ENCODE measurements at regions not wholly inside any gene's neighbourhood (a gene's known extent, or its start where the extent isn't known, plus 50 kb on each side); places are given as distances from the start of the nearest gene placed in this dataset.

DNA sequence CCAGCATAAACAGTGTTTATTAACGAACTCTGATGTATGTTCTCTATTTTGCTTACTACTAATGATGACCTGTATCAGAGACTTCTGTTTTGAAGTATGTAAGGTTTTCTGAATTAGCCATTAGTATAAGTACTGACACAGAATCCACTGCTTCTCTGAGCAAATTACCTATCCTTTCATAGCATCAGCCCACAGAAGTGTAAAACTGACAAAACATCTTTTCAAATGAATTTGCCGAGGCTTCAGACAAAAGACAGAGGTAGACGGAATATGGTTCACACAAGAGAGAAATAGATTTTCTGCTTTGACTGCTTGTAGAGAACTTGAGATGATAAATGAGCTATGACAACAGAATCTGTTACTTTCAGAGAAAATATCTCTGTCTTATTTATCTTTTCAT lies 1051.6 kb downstream of the AMY1C start:
- H3K27me3 Mint-ChIP-seq, result no peaks in the 10 kb centered on the region
- H3K4me1 Mint-ChIP-seq (ENCODE audit: low read depth), result no peaks in the 10 kb centered on the region

DNA sequence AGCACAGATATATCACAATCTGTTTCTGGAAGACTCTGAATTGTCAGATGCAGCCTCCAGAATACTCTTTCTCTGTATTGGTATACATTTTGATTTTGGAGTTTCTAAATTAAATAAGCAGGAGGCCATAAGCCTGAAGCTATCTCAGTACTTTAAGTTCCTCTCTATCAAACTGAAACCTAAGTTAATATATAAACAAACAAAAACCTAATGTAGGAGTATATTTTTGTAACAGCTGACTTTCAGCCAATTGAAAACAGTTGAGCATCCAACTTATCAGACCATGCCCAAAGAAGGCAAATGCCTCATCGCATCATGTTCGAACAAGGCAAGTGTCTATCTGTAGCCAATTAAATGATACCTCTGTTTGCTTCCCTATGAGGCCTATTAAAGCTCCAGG lies 1054.4 kb downstream of the AMY1C start:
- no peak for DNase-seq (ENCODE audit: low spot score, unreplicated experiment)
- no peak overlapping the region for H3K4me3 Mint-ChIP-seq (ENCODE audit: low read depth)
- no peaks in the 10 kb centered on the region for H3K4me1 Mint-ChIP-seq (ENCODE audit: low read depth)
- H3K9me3 Mint-ChIP-seq (ENCODE audit: low read depth), result no peaks in the 10 kb centered on the region
- TF ChIP-seq, protein P1, sequence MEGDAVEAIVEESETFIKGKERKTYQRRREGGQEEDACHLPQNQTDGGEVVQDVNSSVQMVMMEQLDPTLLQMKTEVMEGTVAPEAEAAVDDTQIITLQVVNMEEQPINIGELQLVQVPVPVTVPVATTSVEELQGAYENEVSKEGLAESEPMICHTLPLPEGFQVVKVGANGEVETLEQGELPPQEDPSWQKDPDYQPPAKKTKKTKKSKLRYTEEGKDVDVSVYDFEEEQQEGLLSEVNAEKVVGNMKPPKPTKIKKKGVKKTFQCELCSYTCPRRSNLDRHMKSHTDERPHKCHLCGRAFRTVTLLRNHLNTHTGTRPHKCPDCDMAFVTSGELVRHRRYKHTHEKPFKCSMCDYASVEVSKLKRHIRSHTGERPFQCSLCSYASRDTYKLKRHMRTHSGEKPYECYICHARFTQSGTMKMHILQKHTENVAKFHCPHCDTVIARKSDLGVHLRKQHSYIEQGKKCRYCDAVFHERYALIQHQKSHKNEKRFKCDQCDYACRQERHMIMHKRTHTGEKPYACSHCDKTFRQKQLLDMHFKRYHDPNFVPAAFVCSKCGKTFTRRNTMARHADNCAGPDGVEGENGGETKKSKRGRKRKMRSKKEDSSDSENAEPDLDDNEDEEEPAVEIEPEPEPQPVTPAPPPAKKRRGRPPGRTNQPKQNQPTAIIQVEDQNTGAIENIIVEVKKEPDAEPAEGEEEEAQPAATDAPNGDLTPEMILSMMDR (IDR thresholded peaks at IDR 0.05; ENCODE audit: unreplicated experiment), result no peak
- H3K27ac Mint-ChIP-seq, result no peak overlapping the region
- H3K27me3 Mint-ChIP-seq, result no peaks in the 10 kb centered on the region
- no peaks in the 10 kb centered on the region for H3K36me3 Mint-ChIP-seq (ENCODE audit: insufficient read depth)

More for the DNA sequence above, 1051.6 kb downstream of the AMY1C start:
- TF ChIP-seq, protein P1 (IDR thresholded peaks at IDR 0.05; ENCODE audit: unreplicated experiment), result no peak
- Mint-ChIP-seq H3K27ac (no peak overlapping the region), H3K36me3 (ENCODE audit: insufficient read depth) (no peaks in the 10 kb centered on the region), H3K4me3 (ENCODE audit: low read depth) (no peak overlapping the region), H3K9me3 (ENCODE audit: low read depth) (no peaks in the 10 kb centered on the region)
- no peak for DNase-seq (ENCODE audit: low spot score, unreplicated experiment)

DNA sequence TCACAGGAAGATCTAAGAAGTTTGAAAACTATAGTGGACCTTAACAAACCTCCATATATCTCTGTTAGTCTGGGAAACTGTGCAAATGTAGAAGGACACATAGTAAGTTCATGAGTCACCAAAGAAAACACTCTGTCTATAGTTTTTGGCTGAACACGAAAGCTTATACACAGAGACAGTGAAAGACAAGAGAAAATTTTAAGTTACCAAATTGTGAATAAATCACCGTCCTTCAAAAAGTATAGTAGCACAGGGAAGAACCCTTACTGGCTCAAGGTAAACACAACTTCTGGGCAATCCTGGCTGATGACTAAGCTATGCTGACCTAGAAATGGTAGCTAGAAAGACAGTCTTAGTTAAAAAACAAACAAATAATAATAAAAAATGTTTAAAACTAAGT lies 1057.9 kb downstream of the AMY1C start:
- TF ChIP-seq, protein P1 (IDR thresholded peaks at IDR 0.05; ENCODE audit: unreplicated experiment), result no peak
- no peak for DNase-seq (ENCODE audit: low spot score, unreplicated experiment)
- H3K4me3 Mint-ChIP-seq (ENCODE audit: low read depth), result no peak overlapping the region
- no peaks in the 10 kb centered on the region for H3K9me3 Mint-ChIP-seq (ENCODE audit: low read depth)
- H3K36me3 Mint-ChIP-seq (ENCODE audit: insufficient read depth), result no peaks in the 10 kb centered on the region
- no peaks in the 10 kb centered on the region for H3K27me3 Mint-ChIP-seq
- no peak overlapping the region for H3K27ac Mint-ChIP-seq
- H3K4me1 Mint-ChIP-seq (ENCODE audit: low read depth), result no peaks in the 10 kb centered on the region

DNA sequence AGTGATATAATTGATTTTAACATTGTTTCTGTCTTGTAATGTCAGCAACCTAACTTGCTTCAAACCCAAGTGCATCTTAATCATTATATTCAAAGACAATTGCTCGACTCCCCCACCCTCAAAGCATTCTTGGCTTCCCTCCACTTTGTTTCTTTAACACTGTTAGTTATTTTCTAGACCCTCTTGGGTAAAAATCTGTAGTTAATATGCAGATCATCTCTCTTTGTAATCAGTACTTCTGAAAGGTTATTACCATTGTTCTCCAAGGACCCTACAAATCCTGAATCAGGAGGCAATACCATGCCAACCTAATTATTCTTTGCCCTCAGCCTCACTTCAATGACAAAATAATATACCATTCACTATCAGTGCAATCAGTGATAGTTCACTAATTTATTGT lies 1075.7 kb downstream of the AMY1C start:
- Mint-ChIP-seq H3K36me3 (ENCODE audit: insufficient read depth) (no peaks in the 10 kb centered on the region), H3K27me3 (no peaks in the 10 kb centered on the region)

DNA sequence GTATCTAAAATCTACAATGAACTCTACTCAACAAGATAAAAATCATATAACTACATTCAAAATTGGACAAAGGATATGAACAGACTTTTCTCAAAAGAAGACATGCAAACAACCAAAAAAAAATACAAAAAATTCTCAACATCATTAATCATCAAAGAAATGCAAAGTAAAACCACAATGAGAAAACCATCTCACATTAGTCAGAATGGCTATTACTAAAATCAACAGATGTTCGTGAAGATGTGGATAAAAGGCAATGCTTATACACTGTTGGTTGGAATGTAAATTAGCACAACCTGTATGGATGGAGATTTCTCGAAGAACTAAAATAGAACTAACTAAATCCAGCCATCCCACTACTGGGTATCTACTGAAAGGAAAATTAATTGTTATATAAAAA lies 1080.8 kb downstream of the AMY1C start:
- no peaks in the 10 kb centered on the region for H3K4me1 Mint-ChIP-seq (ENCODE audit: low read depth)
- no peaks in the 10 kb centered on the region for H3K36me3 Mint-ChIP-seq (ENCODE audit: insufficient read depth)
- peaks cover 13% of the 10 kb centered on the region for H3K9me3 Mint-ChIP-seq (ENCODE audit: low read depth)
- H3K27ac Mint-ChIP-seq, result no peak overlapping the region
- no peaks in the 10 kb centered on the region for H3K27me3 Mint-ChIP-seq
- DNase-seq (ENCODE audit: low spot score, unreplicated experiment), result no peak
- H3K4me3 Mint-ChIP-seq (ENCODE audit: low read depth), result no peak overlapping the region
- TF ChIP-seq, protein P1 (IDR thresholded peaks at IDR 0.05; ENCODE audit: unreplicated experiment), result no peak

More for the DNA sequence above, 1075.7 kb downstream of the AMY1C start:
- no peak for DNase-seq (ENCODE audit: low spot score, unreplicated experiment)
- no peak overlapping the region for H3K27ac Mint-ChIP-seq
- peaks cover 5% of the 10 kb centered on the region for H3K9me3 Mint-ChIP-seq (ENCODE audit: low read depth)
- H3K4me3 Mint-ChIP-seq (ENCODE audit: low read depth), result no peak overlapping the region
- TF ChIP-seq, protein P1 (IDR thresholded peaks at IDR 0.05; ENCODE audit: unreplicated experiment), result no peak
- H3K4me1 Mint-ChIP-seq (ENCODE audit: low read depth), result no peaks in the 10 kb centered on the region

All from progenitor cell of endocrine pancreas (in vitro differentiated cells).